HG02938 (cell line): ENCODE measurements at regions not wholly inside any gene's neighbourhood (a gene's known extent, or its start where the extent isn't known, plus 50 kb on each side); places are given as distances from the start of the nearest gene placed in this dataset.
"Not testable (repeated sequence)": the region's sequence is repeated elsewhere in the genome, so short reads cannot be mapped to it uniquely, and the experiment has no call there.

Source experiments
- ATAC-seq: cut with Tn5 transposase; IDR thresholded peaks from one replicate; pipeline ENCODE4 v1.9.1; 2021; ENCODE audit warnings: mild to moderate bottlenecking, moderate library complexity; ENCODE audit not compliant: unreplicated experiment

DNA sequence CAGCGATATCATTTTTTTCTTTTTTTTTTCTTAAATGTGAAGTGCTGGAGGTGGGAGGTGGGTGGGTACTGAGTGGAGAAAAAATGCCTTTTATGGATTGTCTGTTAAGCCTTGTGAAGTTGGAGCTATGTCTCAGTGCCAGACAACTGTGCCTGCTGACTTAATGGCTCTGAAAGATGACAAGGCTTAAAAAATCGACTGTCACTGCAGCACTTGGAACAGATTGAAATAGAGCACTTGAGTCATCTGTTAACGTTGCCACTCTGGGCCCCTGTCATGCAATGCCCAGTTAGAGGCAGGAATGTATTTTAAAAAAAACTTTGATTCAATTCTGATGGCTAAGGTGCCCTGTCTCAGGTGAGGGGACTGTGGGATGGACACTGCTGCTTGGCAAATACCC lies 108.2 kb upstream of the HS3ST2 start:
- ATAC-seq = no peak

DNA sequence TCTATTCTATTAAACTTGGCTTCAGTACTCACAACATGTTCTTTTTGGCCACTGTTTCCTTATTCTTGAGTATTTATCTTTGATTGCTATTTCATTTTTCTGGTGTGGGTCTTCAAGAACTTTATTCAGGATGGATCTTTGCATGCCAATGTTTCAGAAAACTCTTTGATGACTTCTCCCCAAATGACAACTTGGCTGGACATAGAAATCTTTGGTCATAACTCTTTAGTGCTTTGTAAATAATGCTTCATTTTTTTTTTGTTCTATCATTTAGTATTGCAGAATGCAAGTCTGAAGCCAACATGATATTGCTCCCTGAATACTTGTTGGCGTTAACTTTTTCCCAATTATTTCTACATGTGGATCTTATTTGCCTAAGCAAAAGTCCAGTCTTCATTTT lies 103.6 kb upstream of the HS3ST2 start:
- ATAC-seq = no peak

DNA sequence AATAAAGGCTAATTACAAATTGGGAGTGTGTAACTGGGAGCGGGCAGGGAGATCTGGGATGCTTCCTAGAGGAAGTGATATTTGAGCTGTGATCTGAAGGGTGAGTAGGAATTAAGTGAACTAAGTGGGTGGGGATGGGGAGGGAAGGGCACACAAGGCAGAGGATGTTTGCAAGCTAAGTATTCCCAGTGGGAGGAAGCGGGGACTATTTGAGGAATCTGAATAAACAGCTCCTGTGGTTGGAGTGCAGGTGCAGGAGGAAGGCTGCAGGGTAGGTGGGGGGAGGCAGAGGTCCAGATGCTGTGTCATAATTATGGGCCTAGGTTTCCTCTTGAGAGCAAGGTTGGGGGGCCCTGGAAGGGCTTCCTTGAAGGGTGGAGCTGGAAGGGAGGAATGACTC lies 102.1 kb upstream of the HS3ST2 start:
- ATAC-seq = no peak

DNA sequence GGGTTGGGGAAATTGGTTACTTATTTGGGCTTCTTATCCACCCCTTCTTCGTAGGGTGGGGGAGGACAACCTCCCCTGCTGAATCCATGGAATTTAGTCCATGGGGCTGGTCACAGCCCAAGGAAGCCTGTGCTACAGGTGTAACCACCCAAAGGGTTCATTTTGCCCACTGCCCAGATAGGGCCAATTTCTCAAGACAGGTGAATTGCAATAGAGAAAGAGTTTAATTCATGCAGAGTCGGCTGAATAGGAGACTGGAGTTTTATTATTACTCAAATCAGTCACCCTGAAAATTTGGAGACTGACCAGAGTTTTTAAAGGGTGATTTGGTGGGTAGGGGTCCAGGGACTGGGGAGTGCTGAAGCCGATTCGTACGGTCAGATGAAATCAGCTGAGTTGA lies 101.5 kb upstream of the HS3ST2 start:
- no peak for ATAC-seq

DNA sequence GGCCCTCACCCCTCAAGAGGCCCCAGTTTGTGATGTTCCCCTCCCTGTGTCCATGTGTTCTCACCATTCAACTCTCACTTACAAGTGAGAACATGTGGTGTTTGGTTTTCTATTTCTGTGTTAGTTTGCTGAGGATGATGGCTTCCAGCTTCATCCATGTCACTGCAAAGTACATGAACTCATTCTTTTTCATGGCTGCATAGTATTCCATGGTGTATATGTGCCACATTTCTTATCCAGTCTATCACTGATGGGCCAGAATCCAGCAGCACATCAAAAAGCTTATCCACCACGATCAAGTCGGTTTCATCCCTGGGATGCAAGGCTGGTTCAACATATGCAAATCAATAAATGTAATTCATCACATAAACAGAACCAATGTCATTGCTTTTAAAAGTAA lies 95.4 kb upstream of the HS3ST2 start:
- ATAC-seq = not testable (repeated sequence)

DNA sequence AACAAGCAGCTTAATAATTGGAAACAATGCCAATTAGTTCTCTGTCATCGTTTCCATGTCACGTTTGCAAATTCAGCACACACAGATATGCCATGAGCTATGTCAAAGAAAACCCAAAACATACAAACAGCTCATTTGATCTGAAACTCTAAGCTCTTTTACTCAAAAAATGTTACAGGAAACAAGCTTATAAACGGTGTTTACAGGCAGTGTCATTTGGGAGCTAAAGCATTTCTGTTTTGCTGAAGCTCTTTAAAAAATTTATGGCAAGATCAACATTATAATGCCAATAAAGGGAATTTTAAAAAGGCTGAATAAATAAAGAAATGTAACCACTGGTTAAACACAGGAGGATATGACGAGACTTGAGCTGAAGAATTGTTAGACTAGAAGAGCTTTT lies 94.0 kb upstream of the HS3ST2 start:
- ATAC-seq = no peak

DNA sequence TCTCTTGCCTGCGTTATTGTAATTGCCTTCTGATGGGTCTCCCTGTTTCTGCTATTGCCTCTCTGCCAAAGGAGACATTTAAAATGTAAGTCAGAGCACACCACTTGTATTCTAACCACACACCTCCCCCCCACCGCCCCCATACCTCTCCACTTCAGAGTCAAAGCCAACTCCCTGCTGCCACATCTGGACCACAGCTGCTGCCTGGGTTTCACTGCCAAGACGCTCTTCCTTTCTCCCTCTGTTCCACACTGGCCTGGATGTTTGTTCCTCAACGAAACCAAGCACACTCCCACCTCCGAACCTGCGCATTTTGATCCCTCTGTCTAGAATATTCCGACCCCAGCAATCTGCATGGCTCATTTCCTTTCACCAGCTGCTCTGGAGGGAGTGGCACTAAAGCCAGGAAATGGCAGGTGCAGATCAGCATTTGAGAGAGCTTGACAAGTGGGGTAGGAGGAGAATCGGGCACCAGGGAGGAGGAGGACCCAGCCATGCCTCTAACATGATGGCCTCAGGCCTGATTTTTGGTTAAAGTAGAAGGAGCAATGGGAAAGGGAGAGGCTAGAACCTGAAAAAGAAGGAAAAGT lies 92.4 kb upstream of the HS3ST2 start:
- no peak for ATAC-seq

DNA sequence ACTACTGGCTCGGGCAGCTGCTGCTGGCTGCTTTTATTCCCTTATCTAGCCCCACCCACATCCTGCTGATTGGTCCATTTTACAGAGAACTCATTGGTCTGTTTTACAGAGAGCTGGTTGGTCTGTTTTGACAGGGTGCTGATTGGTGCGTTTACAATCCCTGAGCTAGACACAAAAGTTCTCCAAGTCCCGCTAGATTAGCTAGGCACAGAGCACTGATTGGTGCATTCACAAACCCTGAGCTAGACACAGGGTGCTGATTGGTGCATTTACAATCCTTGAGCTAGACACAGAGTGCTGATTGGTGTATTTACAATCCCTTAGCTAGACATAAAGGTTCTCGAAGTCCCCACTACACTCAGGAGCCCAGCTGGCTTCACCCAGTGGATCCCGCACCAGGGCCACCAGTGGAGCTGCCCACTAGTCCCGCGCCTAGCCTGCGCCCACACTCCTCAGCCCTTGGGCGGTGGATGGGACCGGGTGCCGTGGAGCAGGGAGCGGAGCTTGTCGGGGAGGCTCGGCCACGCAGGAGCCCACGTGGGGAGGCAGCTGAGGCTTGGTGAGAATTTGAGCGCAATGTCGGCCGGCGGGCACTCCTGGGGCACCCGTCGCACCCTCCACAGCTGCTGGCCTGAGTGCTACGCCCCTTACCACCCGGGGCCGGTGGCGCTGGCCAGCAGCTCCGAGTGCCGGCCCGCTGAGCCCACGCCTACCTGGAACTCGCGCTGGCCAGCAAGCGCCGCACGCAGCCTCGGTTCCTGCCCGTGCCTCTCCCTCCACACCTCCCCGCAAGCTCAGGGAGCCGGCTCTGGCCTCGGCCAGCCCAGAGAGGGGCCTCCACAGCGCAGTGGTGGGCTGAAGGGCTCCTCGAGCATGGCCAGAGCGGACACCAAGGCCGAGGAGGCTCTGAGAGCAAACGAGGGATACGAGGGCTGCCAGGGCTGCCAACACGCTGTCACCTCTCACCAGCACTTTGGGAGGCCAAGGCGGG lies 91.1 kb upstream of the HS3ST2 start:
- not testable (repeated sequence) for ATAC-seq

DNA sequence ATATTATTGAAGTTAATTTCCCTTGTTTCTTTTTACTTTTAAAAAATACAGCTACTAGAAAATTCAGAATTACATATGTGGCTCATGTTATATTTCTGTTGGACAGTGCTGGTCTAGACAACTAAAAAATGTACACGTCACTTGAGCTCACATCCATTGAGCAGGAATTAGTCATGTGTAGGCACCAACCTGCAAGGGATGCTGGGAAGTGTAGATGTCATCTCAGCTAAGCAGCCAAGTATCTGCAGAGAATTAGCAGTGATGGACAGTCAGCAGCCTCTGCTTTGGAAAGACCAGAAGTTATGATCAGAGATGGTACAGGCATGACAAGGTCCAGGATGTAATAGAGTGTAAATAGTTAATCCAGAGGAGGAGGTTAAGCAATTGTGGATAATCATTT lies 87.1 kb upstream of the HS3ST2 start:
- no peak for ATAC-seq

DNA sequence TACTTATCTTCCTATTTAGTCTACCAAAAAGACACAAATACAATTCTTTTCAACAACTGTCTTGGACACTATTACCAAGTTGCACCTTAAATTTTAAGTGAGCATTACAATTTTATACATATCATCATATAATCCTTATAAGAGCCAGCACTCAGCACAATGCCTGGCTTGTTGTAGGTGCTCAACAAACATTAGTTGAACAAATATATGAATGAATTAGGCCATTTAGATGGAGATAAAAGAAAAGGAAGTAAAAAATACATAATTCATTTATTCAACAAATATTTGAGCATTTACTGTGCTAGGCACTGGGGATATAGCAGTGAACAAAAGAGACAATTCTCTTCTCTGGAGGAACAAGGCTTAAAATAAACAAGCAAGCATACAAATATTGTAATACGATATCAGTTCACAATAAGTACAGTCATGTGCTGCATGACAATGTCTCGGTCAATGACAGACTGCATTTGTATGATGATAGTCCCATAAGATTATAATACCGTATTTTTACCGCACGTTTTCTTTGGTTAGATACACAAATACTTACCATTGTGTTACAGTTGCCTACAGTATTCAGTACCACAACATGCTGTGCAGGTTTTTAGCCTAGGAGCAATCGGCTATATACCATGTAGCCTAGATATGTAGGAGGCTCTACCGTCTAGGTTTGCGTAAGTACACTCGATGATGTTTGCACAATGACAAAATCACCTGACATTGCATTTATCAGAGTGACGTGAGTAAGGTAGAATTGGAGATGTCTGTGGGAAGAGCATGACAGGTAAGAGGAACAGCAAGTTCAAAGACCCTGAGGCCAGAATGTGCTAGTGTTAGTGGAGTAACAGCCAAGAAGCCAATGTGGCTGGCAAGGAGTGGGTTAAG lies 86.4 kb upstream of the HS3ST2 start:
- no peak for ATAC-seq

DNA sequence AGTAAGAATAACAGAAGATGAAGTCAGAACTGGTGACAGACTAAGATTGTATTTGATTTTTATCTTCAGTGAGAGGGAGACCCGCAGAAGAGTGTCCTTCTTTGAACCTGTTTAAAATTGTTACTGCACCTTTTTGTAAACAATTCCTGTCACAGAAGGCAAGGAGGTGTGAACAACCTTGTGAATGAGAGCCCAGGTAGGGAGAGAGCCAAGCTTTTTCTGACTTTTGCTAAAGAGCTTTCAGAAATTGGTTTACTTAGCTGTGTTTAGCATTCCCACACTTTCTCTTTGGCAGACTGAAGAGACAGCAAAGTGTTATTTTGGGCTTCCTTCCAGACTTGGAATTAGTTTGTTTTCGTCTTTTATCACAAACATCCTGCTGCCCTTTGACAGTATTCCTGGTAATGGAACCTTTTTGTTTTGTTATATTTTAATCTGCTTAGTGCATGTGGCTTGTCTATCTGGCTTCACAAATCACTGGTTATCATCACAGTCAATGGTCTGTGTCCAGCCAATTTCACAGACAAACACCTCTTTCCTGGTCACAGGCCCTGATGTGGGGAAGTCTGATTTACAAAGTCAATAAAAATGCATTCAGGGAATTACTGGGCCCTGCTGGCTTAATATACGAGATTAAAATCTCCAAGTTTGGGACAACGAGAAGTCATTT lies 85.7 kb upstream of the HS3ST2 start:
- ATAC-seq = no peak

DNA sequence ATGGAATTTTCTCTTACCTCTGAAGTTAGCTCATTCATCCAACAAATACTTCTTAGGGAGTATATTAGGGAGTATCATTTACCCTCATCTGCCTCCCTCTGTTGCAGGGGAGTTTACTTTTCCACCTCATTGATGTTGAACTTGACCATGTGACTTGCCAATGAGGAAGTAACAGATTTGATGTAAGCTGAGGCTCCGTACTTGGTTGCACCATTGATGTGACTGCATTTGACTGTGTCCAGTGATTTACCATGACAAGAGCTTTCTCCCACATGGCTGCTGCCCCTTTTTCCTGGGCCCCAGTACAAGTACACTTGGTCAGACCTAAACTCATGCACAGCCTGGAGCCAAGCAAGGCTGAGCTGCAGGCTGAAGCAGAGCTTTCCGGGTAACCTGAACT lies 81.6 kb upstream of the HS3ST2 start:
- ATAC-seq = no peak

DNA sequence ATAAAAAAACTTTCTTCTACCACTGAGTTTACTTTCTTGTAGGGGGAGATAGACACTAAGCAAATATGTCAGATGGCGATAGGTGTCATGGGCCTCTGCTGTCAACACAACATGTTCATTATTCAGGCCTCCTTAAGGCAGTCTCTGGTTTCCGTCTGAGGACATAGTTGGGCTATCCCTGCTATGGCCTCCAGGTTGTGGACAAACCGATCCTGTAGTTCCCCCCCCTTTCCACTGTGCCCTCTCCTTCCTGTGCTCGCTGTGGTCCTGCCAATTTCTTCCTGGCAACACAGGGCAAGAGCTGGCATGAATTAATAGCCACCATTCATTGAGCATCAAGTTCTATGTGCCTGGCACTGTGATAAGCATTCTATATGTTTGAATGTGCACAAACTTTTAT lies 81.0 kb upstream of the HS3ST2 start:
- ATAC-seq = no peak

DNA sequence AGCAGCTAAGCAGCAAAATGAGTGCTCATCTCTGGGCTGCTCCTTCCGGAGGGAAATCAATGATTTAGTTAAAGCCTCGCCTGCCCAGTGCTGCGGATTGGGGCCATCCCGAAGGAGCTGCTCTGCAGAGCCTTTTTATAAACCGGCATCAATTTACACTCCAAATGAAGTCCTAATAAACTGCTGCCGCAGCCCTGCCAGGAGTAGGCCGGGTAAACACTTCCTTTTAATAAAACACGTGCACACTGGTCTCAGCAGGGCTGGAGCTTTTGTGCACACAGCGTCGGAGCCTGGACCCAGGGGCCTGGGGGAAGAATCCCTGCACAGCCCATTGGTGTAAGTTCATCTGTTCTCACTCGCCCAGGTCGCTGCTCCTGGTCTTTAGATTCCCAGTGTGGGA lies 79.6 kb upstream of the HS3ST2 start:
- no peak for ATAC-seq

DNA sequence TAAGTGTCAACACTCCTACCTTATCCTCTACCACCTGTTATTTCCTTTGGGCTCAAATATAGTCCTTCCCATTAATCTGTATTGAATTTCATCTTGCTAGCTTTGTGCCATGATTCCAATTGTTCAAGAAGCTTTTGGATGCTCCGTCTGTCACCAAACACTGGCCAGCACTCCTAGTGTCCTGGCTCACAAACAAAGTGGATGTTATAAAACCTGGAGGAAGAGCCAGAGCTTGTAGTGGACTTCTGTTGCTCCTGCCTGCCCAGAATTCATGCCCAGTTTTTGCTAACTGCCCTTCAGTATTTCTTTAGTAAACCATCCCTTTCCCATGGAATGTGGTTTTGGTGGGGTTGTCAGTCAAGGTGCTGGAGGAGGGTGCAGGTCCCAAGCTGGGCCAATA lies 77.2 kb upstream of the HS3ST2 start:
- ATAC-seq = no peak

DNA sequence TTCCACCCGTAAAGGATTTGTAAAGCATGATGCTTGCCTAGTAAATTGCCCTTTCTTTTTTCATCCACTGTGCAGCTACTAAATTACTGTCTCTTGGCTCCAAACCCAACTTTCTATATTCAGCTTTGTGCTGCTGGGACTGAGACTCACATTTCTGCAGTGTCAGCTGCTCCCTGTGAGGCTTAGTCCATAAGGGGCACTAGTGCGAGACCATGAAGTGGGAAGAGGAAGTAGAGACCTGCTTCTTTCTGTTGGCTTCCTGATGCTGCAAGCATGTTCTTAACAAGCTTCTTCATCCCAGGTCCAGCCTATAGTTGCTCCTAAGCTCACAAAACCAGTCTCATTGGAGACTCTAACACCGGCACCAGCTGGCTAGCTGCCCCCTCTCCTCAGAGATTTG lies 74.9 kb upstream of the HS3ST2 start:
- no peak for ATAC-seq

DNA sequence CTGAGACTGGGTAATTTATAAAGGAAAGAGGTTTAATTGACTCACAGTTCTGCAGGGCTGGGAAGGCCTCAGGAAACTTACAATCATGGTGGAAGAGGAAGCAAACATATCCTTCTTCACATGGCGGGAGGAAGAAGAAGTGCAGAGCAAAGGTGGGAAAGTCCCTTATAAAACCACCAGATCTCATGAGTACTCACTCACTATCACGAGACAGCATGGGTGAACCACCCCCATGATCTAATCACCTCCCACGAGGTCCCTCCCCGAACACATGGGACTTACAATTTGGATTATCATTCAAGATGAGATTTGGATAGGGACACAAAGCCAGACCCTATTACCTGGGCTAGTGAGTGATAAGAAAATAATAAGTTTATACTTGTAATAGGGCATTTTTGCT lies 70.6 kb upstream of the HS3ST2 start:
- ATAC-seq = no peak

DNA sequence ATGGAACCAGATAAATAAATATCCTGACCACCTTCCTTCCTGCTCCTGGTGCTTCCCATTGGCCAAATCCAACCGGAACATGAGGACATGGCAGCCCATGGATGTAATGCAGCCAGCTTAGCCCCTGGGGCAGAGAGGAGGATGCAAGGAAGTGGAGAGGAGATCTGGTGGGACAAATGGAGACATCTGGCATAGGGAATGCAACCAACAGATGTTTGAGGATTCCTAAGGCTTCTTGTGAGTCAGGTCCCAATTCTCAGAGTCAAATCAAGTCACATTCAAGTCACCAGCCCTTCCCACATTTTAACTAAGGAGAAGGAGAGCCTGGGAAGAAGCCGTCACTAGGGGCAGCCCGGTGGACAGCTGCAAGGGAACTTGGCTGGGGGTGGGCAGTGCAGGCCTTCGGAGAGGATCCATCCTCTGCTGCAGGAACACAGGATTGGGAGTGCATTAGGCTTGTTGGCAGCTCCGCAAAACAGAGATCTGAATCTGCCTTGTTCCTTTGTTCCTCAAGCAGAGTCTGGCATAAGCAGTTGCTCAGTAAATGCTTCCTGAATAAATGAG lies 62.8 kb upstream of the HS3ST2 start:
- ATAC-seq = no peak

DNA sequence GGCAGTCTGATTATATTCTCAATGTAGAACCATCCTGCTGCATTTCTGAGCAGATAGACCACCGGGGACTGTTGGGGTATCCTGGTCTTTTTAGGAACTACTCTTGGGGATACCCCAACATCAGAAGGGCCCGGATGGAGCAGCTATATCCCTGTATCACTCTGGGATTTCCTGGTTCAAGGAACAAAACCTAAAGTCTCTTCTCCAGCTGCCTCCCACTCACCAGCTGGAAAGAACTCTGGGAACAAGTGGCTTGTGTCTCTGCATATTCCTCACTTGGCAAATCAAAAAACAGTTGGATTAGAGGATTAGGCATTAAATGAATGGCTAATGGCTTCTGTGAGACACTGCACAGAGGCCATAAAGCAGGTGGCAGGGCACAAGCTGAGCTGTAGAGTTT lies 62.3 kb upstream of the HS3ST2 start:
- no peak for ATAC-seq

DNA sequence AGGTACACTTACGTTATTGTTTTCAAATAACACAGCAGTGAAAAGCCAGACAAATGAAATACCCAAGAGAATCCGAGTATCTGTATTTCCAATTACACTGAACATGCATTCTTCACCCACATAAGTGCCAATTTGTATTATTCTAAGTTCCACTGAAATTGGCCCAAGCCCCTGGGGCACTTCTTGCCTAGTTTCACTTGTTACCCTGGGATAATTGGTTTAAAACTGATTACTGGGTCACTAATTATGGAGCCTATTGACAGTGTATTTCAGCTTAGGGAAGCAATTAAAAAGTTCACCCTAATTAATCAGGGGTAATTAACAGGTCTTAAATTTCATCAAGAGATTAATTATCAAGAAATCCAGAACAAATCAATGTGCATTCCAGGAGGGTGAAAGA lies 60.5 kb upstream of the HS3ST2 start:
- ATAC-seq = no peak

DNA sequence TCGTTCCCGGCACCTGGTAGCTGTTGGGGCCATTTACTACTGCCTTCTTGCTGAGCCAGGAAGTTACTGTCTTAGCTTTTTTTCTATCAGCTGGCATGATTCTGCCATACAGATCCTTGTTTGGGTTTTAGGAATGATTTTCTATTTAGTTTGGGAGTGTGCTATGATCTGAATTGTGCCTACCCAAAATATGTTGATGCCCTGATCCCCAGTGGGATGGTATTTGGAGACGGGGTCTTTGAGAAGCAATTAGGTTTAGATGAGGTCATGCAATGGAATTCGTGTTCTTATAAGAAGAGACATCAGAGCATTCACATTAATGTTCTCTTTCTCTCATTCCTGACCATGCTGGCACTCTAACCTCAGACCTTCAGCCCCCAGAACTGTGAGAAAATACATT lies 59.4 kb upstream of the HS3ST2 start:
- no peak for ATAC-seq
